Uterus (tissue), 2 donors: ENCODE measurements at regions not wholly inside any gene's neighbourhood (a gene's known extent, or its start where the extent isn't known, plus 50 kb on each side); places are given as distances from the start of the nearest gene placed in this dataset.

ENCODE experiments used
- POLR2A ChIP-seq, 2 donors: fragments of 450-650 bp; IDR thresholded peaks; one replicate each; pipeline ENCODE4 v1.6.1; 2016; ENCODE audit warnings: antibody characterized with exemption in 2 of 2, mild to moderate bottlenecking in 1 of 2, moderate library complexity in 1 of 2
- TF ChIP-seq, protein P1 (sequence below), 4 experiments: fragments of 200-600 bp in 2 of 4; fragments of 450-650 bp in 2 of 4; sonication (generic) in 2 of 4; IDR thresholded peaks; one replicate each; pipeline ENCODE4 v1.5.1; 2016 to 2019; ENCODE audit warnings: antibody characterized with exemption in 4 of 4, mild to moderate bottlenecking in 2 of 4, moderate library complexity in 1 of 4

DNA sequence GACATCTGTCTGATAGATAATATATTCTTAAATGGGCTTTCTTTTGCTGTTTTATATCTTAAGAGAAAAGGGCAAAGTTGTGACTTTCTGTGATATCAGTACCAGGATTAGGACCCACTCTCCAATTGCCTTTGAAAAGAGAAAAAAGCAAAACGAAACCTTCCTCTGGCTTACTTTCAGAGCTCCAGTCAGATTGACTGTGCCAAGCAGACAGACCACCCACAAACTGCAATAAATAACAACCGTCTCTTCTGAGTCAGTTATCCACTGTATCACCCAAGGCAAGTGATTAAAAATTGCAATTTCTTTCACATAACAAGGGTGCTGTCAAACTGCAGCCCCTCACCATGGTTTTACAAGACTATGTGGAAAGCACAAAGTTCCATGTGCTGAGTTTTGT is 230.5 kb upstream of the SETBP1 start:
- TF ChIP-seq, protein P1, sequence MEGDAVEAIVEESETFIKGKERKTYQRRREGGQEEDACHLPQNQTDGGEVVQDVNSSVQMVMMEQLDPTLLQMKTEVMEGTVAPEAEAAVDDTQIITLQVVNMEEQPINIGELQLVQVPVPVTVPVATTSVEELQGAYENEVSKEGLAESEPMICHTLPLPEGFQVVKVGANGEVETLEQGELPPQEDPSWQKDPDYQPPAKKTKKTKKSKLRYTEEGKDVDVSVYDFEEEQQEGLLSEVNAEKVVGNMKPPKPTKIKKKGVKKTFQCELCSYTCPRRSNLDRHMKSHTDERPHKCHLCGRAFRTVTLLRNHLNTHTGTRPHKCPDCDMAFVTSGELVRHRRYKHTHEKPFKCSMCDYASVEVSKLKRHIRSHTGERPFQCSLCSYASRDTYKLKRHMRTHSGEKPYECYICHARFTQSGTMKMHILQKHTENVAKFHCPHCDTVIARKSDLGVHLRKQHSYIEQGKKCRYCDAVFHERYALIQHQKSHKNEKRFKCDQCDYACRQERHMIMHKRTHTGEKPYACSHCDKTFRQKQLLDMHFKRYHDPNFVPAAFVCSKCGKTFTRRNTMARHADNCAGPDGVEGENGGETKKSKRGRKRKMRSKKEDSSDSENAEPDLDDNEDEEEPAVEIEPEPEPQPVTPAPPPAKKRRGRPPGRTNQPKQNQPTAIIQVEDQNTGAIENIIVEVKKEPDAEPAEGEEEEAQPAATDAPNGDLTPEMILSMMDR (IDR thresholded peaks at IDR 0.05), result no peak
- no peak for TF ChIP-seq POLR2A (IDR thresholded peaks at IDR 0.05)
